H9 (cell line): ENCODE measurements at regions not wholly inside any gene's neighbourhood (a gene's known extent, or its start where the extent isn't known, plus 50 kb on each side); places are given as distances from the start of the nearest gene placed in this dataset.

Experiments used
- DNase-seq: peaks from one replicate; pipeline ENCODE4 v3.0.0-alpha.2; 2017
- H2AFZ ChIP-seq: one replicate; pipeline ENCODE4 v1.6.1; 2013; ENCODE audit warnings: mild to moderate bottlenecking, low read length, control low read depth, moderate library complexity
- H2AK5ac ChIP-seq: 2 replicates; pipeline ENCODE4 v1.6.1; 2013; ENCODE audit warnings: low read length, control low read depth, mixed read lengths; ENCODE audit not compliant: insufficient read length
- H2BK120ac ChIP-seq: one replicate; pipeline ENCODE4 v1.6.1; 2013; ENCODE audit warnings: low read depth, mild to moderate bottlenecking, low read length, control low read depth, inconsistent platforms; ENCODE audit not compliant: poor library complexity, severe bottlenecking
- H2BK12ac ChIP-seq: 2 replicates; pipeline ENCODE4 v1.6.1; 2013; ENCODE audit warnings: low read length, control low read depth, mixed read lengths, low read depth; ENCODE audit not compliant: insufficient read length
- H2BK15ac ChIP-seq: 2 replicates; pipeline ENCODE4 v1.6.1; 2013; ENCODE audit warnings: low read depth, low read length, control low read depth
- H2BK20ac ChIP-seq: one replicate; pipeline ENCODE4 v1.6.1; 2013; ENCODE audit warnings: low read depth, mild to moderate bottlenecking, low read length, control low read depth, inconsistent platforms; ENCODE audit not compliant: poor library complexity, severe bottlenecking
- H2BK5ac ChIP-seq: 2 replicates; pipeline ENCODE4 v1.6.1; 2013; ENCODE audit warnings: low read length, control low read depth, mixed read lengths; ENCODE audit not compliant: insufficient read length
- H3K14ac ChIP-seq: 2 replicates; pipeline ENCODE4 v1.6.1; 2013; ENCODE audit warnings: low read length, control low read depth; ENCODE audit not compliant: insufficient read depth
- H3K18ac ChIP-seq: 2 replicates; pipeline ENCODE4 v1.6.1; 2013; ENCODE audit warnings: low read depth, mild to moderate bottlenecking, mixed read lengths, low read length, control low read depth; ENCODE audit not compliant: insufficient read length
- H3K23ac ChIP-seq: 2 replicates; pipeline ENCODE4 v1.6.1; 2013; ENCODE audit warnings: low read length, control low read depth, mixed read lengths, low read depth; ENCODE audit not compliant: insufficient read length
- H3K23me2 ChIP-seq: 2 replicates; pipeline ENCODE4 v1.6.1; 2013; ENCODE audit warnings: low read depth, mild to moderate bottlenecking, mixed read lengths, low read length, control low read depth; ENCODE audit not compliant: insufficient read length, poor library complexity, severe bottlenecking
- H3K27ac ChIP-seq: 2 replicates; pipeline ENCODE4 v1.5.1; 2013; ENCODE audit warnings: low read length, control low read depth, mixed read lengths, low read depth; ENCODE audit not compliant: insufficient read length
- H3K27me3 ChIP-seq: 2 replicates; pipeline ENCODE4 v1.6.1; 2013; ENCODE audit warnings: low read length, control low read depth, inconsistent platforms; ENCODE audit not compliant: insufficient read depth
- H3K4ac ChIP-seq: 2 replicates; pipeline ENCODE4 v1.6.1; 2013; ENCODE audit warnings: low read depth, mild to moderate bottlenecking, control low read depth, inconsistent platforms, low read length, moderate library complexity
- H3K4me1 ChIP-seq: 2 replicates; pipeline ENCODE4 v1.6.1; 2013; ENCODE audit warnings: low read length, control low read depth, inconsistent platforms; ENCODE audit not compliant: insufficient read depth
- H3K4me2 ChIP-seq: 2 replicates; pipeline ENCODE4 v1.6.1; 2013; ENCODE audit warnings: low read length, control low read depth, mixed read lengths; ENCODE audit not compliant: insufficient read length, insufficient read depth
- H3K56ac ChIP-seq: 2 replicates; pipeline ENCODE4 v1.6.1; 2013; ENCODE audit warnings: low read depth, mild to moderate bottlenecking, mixed read lengths, low read length, control low read depth; ENCODE audit not compliant: insufficient read length
- H3K79me1 ChIP-seq: 2 replicates; pipeline ENCODE4 v1.6.1; 2013; ENCODE audit warnings: low read depth, mild to moderate bottlenecking, moderate library complexity, low read length, control low read depth, inconsistent platforms; ENCODE audit not compliant: insufficient read depth, poor library complexity, severe bottlenecking
- H3K79me2 ChIP-seq: 2 replicates; pipeline ENCODE4 v1.6.1; 2013; ENCODE audit warnings: low read length, control low read depth, inconsistent platforms; ENCODE audit not compliant: insufficient read depth
- H3K9ac ChIP-seq: 2 replicates; pipeline ENCODE4 v1.6.1; 2013; ENCODE audit warnings: low read length, control low read depth, mixed read lengths; ENCODE audit not compliant: insufficient read length; ENCODE audit errors: extremely low read depth
- H3K9me3 ChIP-seq: one replicate; pipeline ENCODE4 v1.6.1; 2013; ENCODE audit warnings: low read depth, low read length, inconsistent platforms; ENCODE audit not compliant: control insufficient read depth
- H3T11ph ChIP-seq: one replicate; pipeline ENCODE4 v1.6.1; 2013; ENCODE audit warnings: mild to moderate bottlenecking, low read length, control low read depth, inconsistent platforms
- H4K20me1 ChIP-seq: one replicate; pipeline ENCODE4 v1.6.1; 2013; ENCODE audit not compliant: control insufficient read depth, insufficient read length, insufficient read depth
- H4K5ac ChIP-seq: 2 replicates; pipeline ENCODE4 v1.6.1; 2013; ENCODE audit warnings: low read depth, mild to moderate bottlenecking, mixed read lengths, low read length, control low read depth; ENCODE audit not compliant: insufficient read length
- H4K8ac ChIP-seq: replicated peaks from 2 replicates; pipeline ENCODE4 v1.6.1; 2013; ENCODE audit warnings: low read length, control low read depth, mixed read lengths, low read depth; ENCODE audit not compliant: insufficient read length
- H4K91ac ChIP-seq: 2 replicates; pipeline ENCODE4 v1.6.1; 2013; ENCODE audit warnings: low read depth, mild to moderate bottlenecking, moderate library complexity, mixed read lengths, low read length, control low read depth; ENCODE audit not compliant: insufficient read length
- H3K27ac Mint-ChIP-seq, 3 experiments: 2 replicates in 2 of 3; 3 replicates in 1 of 3; pipeline ENCODE4 v1.8.0; 2020 to 2021; ENCODE audit warnings: mixed read lengths in 3 of 3, mild to moderate bottlenecking in 1 of 3, moderate library complexity in 1 of 3
- H3K27me3 Mint-ChIP-seq: 2 replicates; pipeline ENCODE4 v1.8.0; 2021; ENCODE audit warnings: low read depth, mild to moderate bottlenecking, moderate library complexity, mixed read lengths
- H3K36me3 Mint-ChIP-seq, 3 experiments: 2 replicates in 2 of 3; 3 replicates in 1 of 3; pipeline ENCODE4 v1.8.0; 2020 to 2021; ENCODE audit warnings: low read depth in 3 of 3, mixed read lengths in 3 of 3; ENCODE audit not compliant: insufficient read depth in 1 of 3
- H3K4me1 Mint-ChIP-seq, 2 experiments: 2 replicates each; pipeline ENCODE4 v1.8.0; 2020; ENCODE audit warnings: mixed read lengths in 2 of 2
- H3K4me3 Mint-ChIP-seq, 2 experiments: 2 replicates in 1 of 2; 3 replicates in 1 of 2; pipeline ENCODE4 v1.8.0; 2020 to 2021; ENCODE audit warnings: mild to moderate bottlenecking in 2 of 2, mixed read lengths in 2 of 2, moderate library complexity in 1 of 2
- H3K9me3 Mint-ChIP-seq, 2 experiments: 2 replicates in 1 of 2; 3 replicates in 1 of 2; pipeline ENCODE4 v1.8.0; 2020; ENCODE audit warnings: mild to moderate bottlenecking in 2 of 2, mixed read lengths in 2 of 2, moderate library complexity in 1 of 2
- CTCF ChIP-seq: fragments of 200-600 bp; sonication (generic); conservative IDR thresholded peaks from 3 replicates; pipeline ENCODE4 v1.8.0; 2021; ENCODE audit warnings: antibody characterized with exemption, mild to moderate bottlenecking
- WGBS: extraction: QIAGEN DNeasy Blood & Tissue Kit; methylation state at CpG from one replicate; pipeline ENCODE4 v1.1.7; 2013; ENCODE audit warnings: missing lambda C conversion rate, low lambda C conversion rate, mixed read lengths; ENCODE audit not compliant: insufficient read length; ENCODE audit errors: extremely low coverage; 5-methylcytosine and 5-hydroxymethylcytosine counted together

GRCh38 chrX:122168241-122168640, 1015.8 kb upstream of the GRIA3 start:
- DNase-seq: no peak
- Histone ChIP-seq H3K18ac (no peak overlapping the region), H2AFZ (no peak overlapping the region), H3T11ph (no peak overlapping the region), H3K9ac (no peak overlapping the region), H3K4ac (no peak overlapping the region), H3K27me3 (no peaks in the 10 kb centered on the region), H3K4me2 (no peak overlapping the region), H4K5ac (no peak overlapping the region), H2BK120ac (no peak overlapping the region), H3K27ac (no peak overlapping the region), H2AK5ac (no peak overlapping the region), H2BK20ac (no peak overlapping the region), H3K56ac (no peak overlapping the region), H3K79me1 (no peaks in the 10 kb centered on the region), H4K20me1 (no peaks in the 10 kb centered on the region), H3K4me1 (no peaks in the 10 kb centered on the region; the same call in 1 of the 2 replicates), H3K79me2 (no peaks in the 10 kb centered on the region), H2BK15ac (no peak overlapping the region), H4K91ac (no peak overlapping the region), H3K14ac (no peak overlapping the region), H3K23ac (no peak overlapping the region), H2BK12ac (no peak overlapping the region), H3K23me2 (no peaks in the 10 kb centered on the region), H3K9me3 (no peaks in the 10 kb centered on the region), H4K8ac (no peak overlapping the region), H2BK5ac (no peak overlapping the region)
- Mint-ChIP-seq H3K4me3 (no peak overlapping the region), H3K27ac (no peak overlapping the region), H3K9me3 (peaks cover 2 to 6% of the 10 kb centered on the region in 2 experiments; a peak in 2 of 5 replicates), H3K27me3 (no peaks in the 10 kb centered on the region), H3K36me3 (peaks cover 0 to 4% (median 0%) of the 10 kb centered on the region in 3 experiments; a peak in 1 of 7 replicates), H3K4me1 (peaks cover 6% of the 10 kb centered on the region in 2 experiments)
- no CpG with 5 or more reads among the region's 2 CpGs for WGBS
- no peak for TF ChIP-seq CTCF
